WERI-Rb-1 (cell line): ENCODE measurements at regions not wholly inside any gene's neighbourhood (a gene's known extent, or its start where the extent isn't known, plus 50 kb on each side); places are given as distances from the start of the nearest gene placed in this dataset.

Experiments used
- DNase-seq: peaks from one replicate; pipeline ENCODE4 v3.0.0-alpha.2; 2020
- H3K27ac ChIP-seq: fragments of 250-450 bp; sonication (Bioruptor Pico); 2 replicates; pipeline ENCODE4 v1.5.1; 2020; ENCODE audit warnings: mild to moderate bottlenecking, moderate library complexity
- H3K27me3 ChIP-seq: fragments of 250-450 bp; sonication (Bioruptor Pico); 2 replicates; pipeline ENCODE4 v1.5.1; 2021; ENCODE audit warnings: mild to moderate bottlenecking, low read depth, moderate library complexity; ENCODE audit not compliant: insufficient read depth, severe bottlenecking
- H3K36me3 ChIP-seq: fragments of 250-450 bp; sonication (Bioruptor Pico); 2 replicates; pipeline ENCODE4 v1.5.1; 2020; ENCODE audit warnings: mild to moderate bottlenecking, moderate library complexity
- H3K4me3 ChIP-seq: 2 replicates; pipeline ENCODE4 v1.5.1; 2011; ENCODE audit warnings: low read depth, mild to moderate bottlenecking, control low read depth, low read length
- H3K9me3 ChIP-seq: fragments of 250-450 bp; sonication (Bioruptor Pico); 2 replicates; pipeline ENCODE4 v1.5.1; 2021; ENCODE audit warnings: mild to moderate bottlenecking, moderate library complexity; ENCODE audit not compliant: severe bottlenecking
- TF ChIP-seq, protein P1 (sequence below): IDR thresholded peaks from 2 replicates; pipeline ENCODE4 v1.5.1; 2011; ENCODE audit warnings: low read depth, mild to moderate bottlenecking, control low read depth, inconsistent platforms, low read length

DNA sequence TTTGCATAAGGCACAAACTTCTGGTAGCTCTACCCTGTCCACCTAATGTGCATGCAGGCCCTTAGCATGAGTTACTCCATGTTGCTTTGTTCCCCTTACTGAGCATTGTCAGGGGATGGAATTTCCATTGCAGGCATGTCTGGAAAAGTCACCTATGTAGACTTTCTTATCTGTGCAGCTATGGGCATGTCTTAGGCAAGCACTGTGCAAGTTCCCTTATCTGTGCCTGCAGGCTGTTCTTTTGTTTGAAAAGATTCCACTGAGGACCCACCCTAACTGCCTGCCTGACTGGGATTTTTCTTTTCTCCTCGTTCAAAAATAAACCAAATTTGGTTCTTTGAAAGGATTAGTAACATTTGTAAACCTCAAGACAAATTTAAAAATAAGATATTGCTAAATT lies 587.0 kb downstream of the CDH18 start:
- peaks cover 3% of the 10 kb centered on the region for H3K9me3 ChIP-seq
- DNase-seq: no peak
- TF ChIP-seq, protein P1, sequence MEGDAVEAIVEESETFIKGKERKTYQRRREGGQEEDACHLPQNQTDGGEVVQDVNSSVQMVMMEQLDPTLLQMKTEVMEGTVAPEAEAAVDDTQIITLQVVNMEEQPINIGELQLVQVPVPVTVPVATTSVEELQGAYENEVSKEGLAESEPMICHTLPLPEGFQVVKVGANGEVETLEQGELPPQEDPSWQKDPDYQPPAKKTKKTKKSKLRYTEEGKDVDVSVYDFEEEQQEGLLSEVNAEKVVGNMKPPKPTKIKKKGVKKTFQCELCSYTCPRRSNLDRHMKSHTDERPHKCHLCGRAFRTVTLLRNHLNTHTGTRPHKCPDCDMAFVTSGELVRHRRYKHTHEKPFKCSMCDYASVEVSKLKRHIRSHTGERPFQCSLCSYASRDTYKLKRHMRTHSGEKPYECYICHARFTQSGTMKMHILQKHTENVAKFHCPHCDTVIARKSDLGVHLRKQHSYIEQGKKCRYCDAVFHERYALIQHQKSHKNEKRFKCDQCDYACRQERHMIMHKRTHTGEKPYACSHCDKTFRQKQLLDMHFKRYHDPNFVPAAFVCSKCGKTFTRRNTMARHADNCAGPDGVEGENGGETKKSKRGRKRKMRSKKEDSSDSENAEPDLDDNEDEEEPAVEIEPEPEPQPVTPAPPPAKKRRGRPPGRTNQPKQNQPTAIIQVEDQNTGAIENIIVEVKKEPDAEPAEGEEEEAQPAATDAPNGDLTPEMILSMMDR: no peak
- no peaks in the 10 kb centered on the region for H3K27me3 ChIP-seq
- no peak overlapping the region for H3K27ac ChIP-seq
- no peaks in the 10 kb centered on the region for H3K36me3 ChIP-seq
- no peak overlapping the region for H3K4me3 ChIP-seq

DNA sequence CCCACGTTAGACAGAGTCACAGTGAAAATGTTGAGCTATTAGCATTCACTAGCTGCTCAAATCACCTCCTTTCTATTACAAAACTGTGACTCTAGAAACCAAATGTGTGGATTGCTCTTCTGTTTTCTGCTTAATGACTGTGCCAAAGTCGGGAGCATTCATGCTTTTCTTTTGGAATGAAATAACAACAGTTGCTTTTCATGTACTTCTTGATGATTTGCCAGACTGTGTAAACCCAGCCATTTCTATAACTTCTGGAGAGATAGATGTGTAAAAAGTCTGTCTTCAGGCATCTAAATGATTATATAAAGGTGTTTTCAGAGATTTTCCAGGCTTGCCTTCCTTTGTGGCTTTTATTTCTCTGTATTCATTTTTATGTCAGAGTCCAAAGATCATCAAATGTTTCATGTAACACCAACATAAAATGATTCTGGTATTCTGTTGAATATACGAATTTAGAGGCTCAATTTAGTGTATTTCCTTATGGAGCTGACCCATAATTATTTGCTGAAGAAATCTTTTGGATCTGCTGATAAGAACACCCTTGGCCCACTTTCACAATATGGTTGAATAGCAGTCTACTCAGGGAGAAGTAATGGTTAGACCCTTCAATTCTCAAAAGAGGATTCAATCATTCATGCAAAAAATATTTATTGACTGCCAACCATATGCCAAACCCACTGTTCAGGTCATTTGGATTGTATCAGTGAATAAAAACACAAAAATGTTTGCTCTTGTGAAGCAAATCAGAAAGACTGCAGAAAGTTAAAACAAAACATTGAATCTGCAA lies 581.2 kb downstream of the CDH18 start:
- H3K4me3 ChIP-seq: no peak overlapping the region
- no peak overlapping the region for H3K27ac ChIP-seq
- TF ChIP-seq, protein P1: no peak
- H3K36me3 ChIP-seq: no peaks in the 10 kb centered on the region
- no peaks in the 10 kb centered on the region for H3K27me3 ChIP-seq
- no peak for DNase-seq
- peaks cover 4% of the 10 kb centered on the region for H3K9me3 ChIP-seq

DNA sequence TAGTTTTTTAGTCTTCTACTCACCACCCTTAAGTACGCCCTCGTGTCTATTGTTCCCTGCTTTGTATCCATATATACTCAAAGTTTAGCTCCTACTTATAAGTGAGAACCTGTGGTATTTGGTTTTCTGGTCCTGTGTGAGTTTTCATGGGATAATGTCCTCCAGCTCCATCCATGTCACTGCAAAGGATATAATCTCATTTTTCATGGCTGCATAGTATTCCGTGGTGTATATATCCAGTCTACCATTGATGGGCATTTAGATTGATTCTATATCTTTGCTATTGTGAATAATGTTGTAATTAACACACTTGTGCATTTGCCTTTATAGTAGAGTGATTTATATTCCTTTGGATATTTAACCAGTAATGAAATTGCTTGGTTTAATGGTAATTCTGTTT lies 579.9 kb downstream of the CDH18 start:
- Histone ChIP-seq H3K36me3 (no peaks in the 10 kb centered on the region), H3K9me3 (peaks cover 4% of the 10 kb centered on the region), H3K27me3 (no peaks in the 10 kb centered on the region), H3K27ac (no peak overlapping the region), H3K4me3 (no peak overlapping the region)
- TF ChIP-seq, protein P1: no peak
- no peak for DNase-seq

DNA sequence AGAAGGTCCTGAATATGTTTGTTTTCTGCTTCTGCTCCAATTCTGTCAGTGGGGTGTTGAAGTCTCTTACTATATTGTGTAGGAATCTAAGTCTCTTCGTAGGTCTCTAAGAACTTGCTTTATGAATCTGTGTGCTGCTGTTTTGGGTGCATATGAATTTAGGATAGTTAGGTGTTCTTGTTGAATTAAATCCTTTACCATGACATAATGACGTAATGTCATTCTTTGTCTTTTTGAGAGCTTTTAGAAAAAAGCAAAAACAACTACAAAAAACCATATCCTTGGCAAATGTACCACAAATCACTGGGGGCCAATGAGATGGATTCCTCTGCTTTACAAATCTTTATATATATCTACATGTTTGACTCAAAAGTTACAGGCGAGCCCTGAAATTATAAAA lies 576.1 kb downstream of the CDH18 start:
- no peak overlapping the region for H3K27ac ChIP-seq
- TF ChIP-seq, protein P1: no peak
- no peak for DNase-seq
- H3K36me3 ChIP-seq: no peaks in the 10 kb centered on the region
- H3K27me3 ChIP-seq: no peaks in the 10 kb centered on the region
- H3K9me3 ChIP-seq: peaks cover 4% of the 10 kb centered on the region
- H3K4me3 ChIP-seq: no peak overlapping the region
